ENCODE measurements at regions not wholly inside any gene's neighbourhood (a gene's known extent, or its start where the extent isn't known, plus 50 kb on each side); places are given as distances from the start of the nearest gene placed in this dataset.

GRCh38 chr3:95476534-95476933, 1337.9 kb upstream of the EPHA6 start:
- Histone ChIP-seq H3K4ac (replicated peaks; ENCODE audit: insufficient read length, low read depth, low read length) (no peak overlapping the region), H3K9ac (replicated peaks in 1 of 4; ENCODE audit: extremely low read depth in 1 of 4, low read depth in 3 of 4, low read length in 3 of 4) (no peak overlapping the region), H3K4me3 (ENCODE audit: extremely low read depth in 1 of 4, insufficient read depth in 2 of 4, low read depth in 3 of 4, low read length in 4 of 4) (no peak overlapping the region), H2AK5ac (ENCODE audit: low read depth, low read length) (no peak overlapping the region), H3K56ac (replicated peaks; ENCODE audit: insufficient read length, low read depth, low read length) (no peak overlapping the region), H2BK5ac (ENCODE audit: low read depth, low read length) (no peak overlapping the region), H3K14ac (ENCODE audit: insufficient read length) (no peak overlapping the region), H4K5ac (ENCODE audit: insufficient read length, low read depth, low read length) (no peak overlapping the region), H2BK20ac (ENCODE audit: low read length) (no peak overlapping the region), H3K4me1 (replicated peaks in 1 of 4; ENCODE audit: control insufficient read depth in 3 of 4, insufficient read depth in 4 of 4, low read length in 3 of 4) (no peaks in the 10 kb centered on the region), H4K8ac (ENCODE audit: extremely low read depth, insufficient read depth, low read length) (no peak overlapping the region), H3K9me3 (ENCODE audit: insufficient read depth in 2 of 2, low read depth in 1 of 2, low read length in 1 of 2) (no peaks in the 10 kb centered on the region), H3K23ac (ENCODE audit: insufficient read length) (no peak overlapping the region), H2BK15ac (ENCODE audit: low read length) (no peak overlapping the region), H3K36me3 (ENCODE audit: control insufficient read depth in 2 of 4, insufficient read depth in 4 of 4, low read length in 3 of 4) (no peaks in the 10 kb centered on the region), H3K27ac (ENCODE audit: low read depth, low read length) (no peak overlapping the region), H2AFZ (ENCODE audit: low read length) (no peak overlapping the region), H2BK120ac (replicated peaks; ENCODE audit: low read depth, low read length) (no peak overlapping the region), H3K23me2 (ENCODE audit: low read depth, low read length) (no peaks in the 10 kb centered on the region), H3K4me2 (ENCODE audit: insufficient read depth in 1 of 2, low read depth in 2 of 2, low read length in 2 of 2) (no peak overlapping the region), H2BK12ac (ENCODE audit: low read depth, low read length) (no peak overlapping the region), H4K20me1 (replicated peaks in 1 of 2; ENCODE audit: control insufficient read depth in 1 of 2, insufficient read depth in 2 of 2, low read length in 2 of 2) (no peaks in the 10 kb centered on the region), H3K18ac (ENCODE audit: extremely low read depth, low read length) (no peak overlapping the region), H3K27me3 (replicated peaks in 1 of 4; ENCODE audit: control insufficient read depth in 3 of 4, extremely low read depth in 1 of 4, insufficient read depth in 3 of 4, low read length in 3 of 4) (no peaks in the 10 kb centered on the region), H4K91ac (replicated peaks; ENCODE audit: insufficient read length, low read length) (no peak overlapping the region), H3K79me1 (ENCODE audit: low read depth, low read length) (no peaks in the 10 kb centered on the region), H3K79me2 (ENCODE audit: control insufficient read depth in 1 of 2, insufficient read depth in 2 of 2, low read length in 2 of 2) (no peaks in the 10 kb centered on the region)
- POLR2A ChIA-PET (ENCODE audit: partially characterized antibody) = no interaction called here
- FAIRE-seq = no peak
- no peak for DNase-seq (ENCODE audit: low read depth in 1 of 2, low spot score in 2 of 2)
- CTCF ChIA-PET (ENCODE audit: partially characterized antibody) = no interaction called here
- 46% methylated on average over 2 of the region's 2 CpGs; no CpG with 5 or more reads in 1 of the 2 experiments for WGBS, 2 experiments (ENCODE audit: extremely low coverage in 1 of 2, insufficient coverage in 1 of 2, insufficient read length in 1 of 2, insufficient replicate concordance in 2 of 2, low coverage in 1 of 2, low lambda C conversion rate in 2 of 2, missing lambda C conversion rate in 1 of 2)
- TF ChIP-seq YY1 (IDR thresholded peaks at IDR 0.05; ENCODE audit: low read depth, low read length) (no peak), SRF (IDR thresholded peaks at IDR 0.05; ENCODE audit: low read depth, low read length) (no peak), POU5F1 (IDR thresholded peaks at IDR 0.05; ENCODE audit: low read depth, low read length) (no peak), GABPA (IDR thresholded peaks at IDR 0.05; ENCODE audit: borderline replicate concordance, insufficient read depth, low read length) (no peak), JUN (IDR thresholded peaks at IDR 0.05; ENCODE audit: low read depth, low read length) (no peak), BRCA1 (IDR thresholded peaks at IDR 0.05; ENCODE audit: low read depth, low read length) (no peak), EGR1 (IDR thresholded peaks at IDR 0.05; ENCODE audit: borderline replicate concordance, low read depth, low read length) (no peak), E2F6 (IDR thresholded peaks at IDR 0.05) (no peak), MAFK (IDR thresholded peaks at IDR 0.05; ENCODE audit: low read depth, low read length) (no peak), RFX5 (IDR thresholded peaks at IDR 0.05; ENCODE audit: borderline replicate concordance, low read depth, low read length) (no peak), SIX5 (IDR thresholded peaks at IDR 0.05; ENCODE audit: low read depth, low read length) (no peak), NRF1 (IDR thresholded peaks at IDR 0.05; ENCODE audit: low read depth, low read length) (no peak), KDM5A (IDR thresholded peaks at IDR 0.05; ENCODE audit: low read length) (no peak), RAD21 (IDR thresholded peaks at IDR 0.05 in 1 of 2, conservative IDR thresholded peaks at IDR 0.05 in 1 of 2; ENCODE audit: low read depth in 2 of 2, low read length in 2 of 2) (no peak), SUZ12 (IDR thresholded peaks at IDR 0.05; ENCODE audit: low read length) (no peak), RBBP5 (IDR thresholded peaks at IDR 0.05; ENCODE audit: borderline replicate concordance, low read depth, low read length) (no peak)

All from H1 (cell line).